SK-N-SH treated with all-trans-retinoic acid at 6 μM for 48 hours (cell line): ENCODE measurements at regions not wholly inside any gene's neighbourhood (a gene's known extent, or its start where the extent isn't known, plus 50 kb on each side); places are given as distances from the start of the nearest gene placed in this dataset.

ENCODE experiments used
- ATAC-seq: fragments of 200-7000 bp; cut with Tn5 transposase; 3 replicates; pipeline ENCODE4 v1.9.1; 2020; ENCODE audit warnings: mild to moderate bottlenecking, moderate library complexity
- BACH2 ChIP-seq: fragments of 250-450 bp; sonication (Bioruptor Pico); IDR thresholded peaks from 2 replicates; pipeline ENCODE4 v1.9.0; 2021; ENCODE audit warnings: mild to moderate bottlenecking, borderline replicate concordance
- CSDC2 ChIP-seq: fragments of 250-450 bp; sonication (Bioruptor Pico); IDR thresholded peaks from 2 replicates; pipeline ENCODE4 v1.5.0; 2020; ENCODE audit warnings: mild to moderate bottlenecking, moderate library complexity
- GLIS3 ChIP-seq: fragments of 250-450 bp; sonication (Bioruptor Pico); IDR thresholded peaks from 2 replicates; pipeline ENCODE4 v1.5.0; 2020; ENCODE audit warnings: mild to moderate bottlenecking, moderate library complexity
- ISL1 ChIP-seq: fragments of 250-450 bp; sonication (Bioruptor Pico); IDR thresholded peaks from 2 replicates; pipeline ENCODE4 v2.1.2; 2022; ENCODE audit warnings: mild to moderate bottlenecking, moderate library complexity
- OSR1 ChIP-seq: fragments of 250-450 bp; sonication (Bioruptor Pico); IDR thresholded peaks from 2 replicates; pipeline ENCODE4 v1.8.0; 2022; ENCODE audit warnings: moderate library complexity, mild to moderate bottlenecking, inconsistent platforms
- PPARA ChIP-seq: fragments of 250-450 bp; sonication (Bioruptor Pico); IDR thresholded peaks from 2 replicates; pipeline ENCODE4 v1.5.0; 2020; ENCODE audit warnings: mild to moderate bottlenecking, borderline replicate concordance
- RARB ChIP-seq: fragments of 250-450 bp; sonication (Bioruptor Pico); IDR thresholded peaks from 2 replicates; pipeline ENCODE4 v1.8.0; 2021; ENCODE audit warnings: mild to moderate bottlenecking, moderate library complexity
- SNAI2 ChIP-seq: fragments of 250-450 bp; sonication (Bioruptor Pico); IDR thresholded peaks from 2 replicates; pipeline ENCODE4 v1.5.0; 2020; ENCODE audit warnings: mild to moderate bottlenecking, moderate library complexity
- TCF4 ChIP-seq: fragments of 250-450 bp; sonication (Bioruptor Pico); IDR thresholded peaks from 2 replicates; pipeline ENCODE4 v1.8.0; 2021; ENCODE audit warnings: mild to moderate bottlenecking, moderate library complexity, borderline replicate concordance
- TOX ChIP-seq: fragments of 250-450 bp; sonication (Bioruptor Pico); IDR thresholded peaks from 2 replicates; pipeline ENCODE4 v1.8.0; 2021; ENCODE audit warnings: mild to moderate bottlenecking, moderate library complexity, borderline replicate concordance
- ZFP3 ChIP-seq: fragments of 250-450 bp; sonication (Bioruptor Pico); IDR thresholded peaks from 2 replicates; pipeline ENCODE4 v1.5.0; 2020; ENCODE audit warnings: mild to moderate bottlenecking, moderate library complexity
- ZFP30 ChIP-seq: fragments of 450-650 bp; formaldehyde crosslinking; IDR thresholded peaks from 2 replicates; pipeline ENCODE4 v1.5.0; 2022; ENCODE audit warnings: mild to moderate bottlenecking, moderate library complexity
- ZNF8 ChIP-seq: fragments of 450-650 bp; formaldehyde crosslinking; IDR thresholded peaks from 2 replicates; pipeline ENCODE4 v1.5.0; 2020; ENCODE audit warnings: mild to moderate bottlenecking, moderate library complexity
- TF ChIP-seq, protein P1 (sequence below): fragments of 250-450 bp; sonication (Bioruptor Pico); IDR thresholded peaks from 2 replicates; pipeline ENCODE4 v1.8.0; 2020; ENCODE audit warnings: mild to moderate bottlenecking, moderate library complexity, borderline replicate concordance
- TF ChIP-seq, protein P2 (sequence below): fragments of 250-450 bp; sonication (Bioruptor Pico); IDR thresholded peaks from 2 replicates; pipeline ENCODE4 v1.5.1; 2021; ENCODE audit warnings: mild to moderate bottlenecking, moderate library complexity
- TF ChIP-seq, protein P3 (sequence below): fragments of 250-450 bp; sonication (Bioruptor Pico); IDR thresholded peaks from 2 replicates; pipeline ENCODE4 v1.5.0; 2020; ENCODE audit warnings: mild to moderate bottlenecking, moderate library complexity
- TF ChIP-seq, protein P4 (sequence below): fragments of 250-450 bp; sonication (Bioruptor Pico); IDR thresholded peaks from 2 replicates; pipeline ENCODE4 v1.5.1; 2020; ENCODE audit warnings: low read depth, mild to moderate bottlenecking, moderate library complexity
- TF ChIP-seq, protein P5 (sequence below): fragments of 250-450 bp; sonication (Bioruptor Pico); IDR thresholded peaks from 2 replicates; pipeline ENCODE4 v1.8.0; 2021; ENCODE audit warnings: low read depth, mild to moderate bottlenecking, moderate library complexity, borderline replicate concordance

DNA sequence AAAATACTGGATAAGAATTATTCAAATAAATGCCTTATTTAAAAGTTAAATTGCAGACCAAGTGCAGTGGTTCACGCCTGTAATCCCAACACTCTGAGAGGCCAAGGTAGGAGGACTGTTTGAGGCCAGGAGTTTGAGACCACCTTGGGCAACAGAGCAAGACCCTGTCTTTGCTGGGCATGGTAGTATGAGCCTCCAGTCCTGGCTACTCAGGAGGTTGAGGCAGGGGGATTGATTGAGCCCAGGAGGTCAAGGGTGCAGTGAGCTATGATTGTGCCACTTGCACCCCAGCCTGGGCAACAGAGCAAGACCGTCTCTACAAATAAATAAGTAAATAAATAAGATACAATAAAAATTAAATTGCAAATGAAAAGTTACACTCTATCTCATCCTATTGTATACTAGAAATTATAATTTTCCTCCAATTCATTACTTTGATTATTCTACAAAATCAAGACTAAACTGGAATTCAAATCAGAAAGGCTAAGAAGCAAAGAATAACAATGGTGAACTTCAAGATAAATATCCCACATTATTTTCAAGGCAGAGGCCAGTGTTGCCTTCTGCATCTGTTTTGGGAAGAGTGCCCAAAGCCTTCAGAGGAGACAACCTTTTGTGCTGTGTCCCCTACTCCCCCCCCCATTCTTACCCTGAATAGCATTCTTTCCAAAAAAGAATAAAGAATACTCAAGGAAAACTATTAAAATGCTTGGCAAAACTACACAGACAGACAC is 73.3 kb upstream of the IRF2BP2 start:
- ATAC-seq = no peak

DNA sequence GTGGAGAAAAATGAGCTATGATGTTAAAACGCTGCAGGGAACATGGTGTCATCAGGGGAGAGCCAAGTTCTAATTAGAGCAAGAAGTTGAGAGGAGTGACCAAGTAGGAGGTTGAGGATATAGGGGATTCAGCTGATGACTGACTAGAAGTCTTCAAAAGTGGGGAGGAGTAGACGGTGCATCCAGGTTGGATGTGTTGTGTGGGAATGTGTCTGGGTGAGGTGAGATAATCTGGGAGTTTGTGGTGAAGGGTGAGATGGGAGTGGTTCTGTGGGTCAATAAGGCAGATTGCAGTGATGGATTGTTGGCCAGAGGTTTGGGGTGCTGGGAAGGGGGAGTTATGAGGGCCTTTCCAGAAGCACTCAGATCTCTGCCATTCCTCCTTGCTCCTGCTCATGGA is 72.0 kb upstream of the IRF2BP2 start:
- TF ChIP-seq ISL1 (CRISPR knock-in tag) (no peak), OSR1 (CRISPR knock-in tag) (no peak)
- no peak for ATAC-seq

More for the DNA sequence above, 73.3 kb upstream of the IRF2BP2 start:
- TF ChIP-seq GLIS3 = no peak
- TF ChIP-seq, protein P1, sequence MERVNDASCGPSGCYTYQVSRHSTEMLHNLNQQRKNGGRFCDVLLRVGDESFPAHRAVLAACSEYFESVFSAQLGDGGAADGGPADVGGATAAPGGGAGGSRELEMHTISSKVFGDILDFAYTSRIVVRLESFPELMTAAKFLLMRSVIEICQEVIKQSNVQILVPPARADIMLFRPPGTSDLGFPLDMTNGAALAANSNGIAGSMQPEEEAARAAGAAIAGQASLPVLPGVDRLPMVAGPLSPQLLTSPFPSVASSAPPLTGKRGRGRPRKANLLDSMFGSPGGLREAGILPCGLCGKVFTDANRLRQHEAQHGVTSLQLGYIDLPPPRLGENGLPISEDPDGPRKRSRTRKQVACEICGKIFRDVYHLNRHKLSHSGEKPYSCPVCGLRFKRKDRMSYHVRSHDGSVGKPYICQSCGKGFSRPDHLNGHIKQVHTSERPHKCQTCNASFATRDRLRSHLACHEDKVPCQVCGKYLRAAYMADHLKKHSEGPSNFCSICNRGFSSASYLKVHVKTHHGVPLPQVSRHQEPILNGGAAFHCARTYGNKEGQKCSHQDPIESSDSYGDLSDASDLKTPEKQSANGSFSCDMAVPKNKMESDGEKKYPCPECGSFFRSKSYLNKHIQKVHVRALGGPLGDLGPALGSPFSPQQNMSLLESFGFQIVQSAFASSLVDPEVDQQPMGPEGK (CRISPR knock-in tag) = no peak
- TF ChIP-seq CSDC2 (CRISPR knock-in tag) = no peak
- TF ChIP-seq, protein P2, sequence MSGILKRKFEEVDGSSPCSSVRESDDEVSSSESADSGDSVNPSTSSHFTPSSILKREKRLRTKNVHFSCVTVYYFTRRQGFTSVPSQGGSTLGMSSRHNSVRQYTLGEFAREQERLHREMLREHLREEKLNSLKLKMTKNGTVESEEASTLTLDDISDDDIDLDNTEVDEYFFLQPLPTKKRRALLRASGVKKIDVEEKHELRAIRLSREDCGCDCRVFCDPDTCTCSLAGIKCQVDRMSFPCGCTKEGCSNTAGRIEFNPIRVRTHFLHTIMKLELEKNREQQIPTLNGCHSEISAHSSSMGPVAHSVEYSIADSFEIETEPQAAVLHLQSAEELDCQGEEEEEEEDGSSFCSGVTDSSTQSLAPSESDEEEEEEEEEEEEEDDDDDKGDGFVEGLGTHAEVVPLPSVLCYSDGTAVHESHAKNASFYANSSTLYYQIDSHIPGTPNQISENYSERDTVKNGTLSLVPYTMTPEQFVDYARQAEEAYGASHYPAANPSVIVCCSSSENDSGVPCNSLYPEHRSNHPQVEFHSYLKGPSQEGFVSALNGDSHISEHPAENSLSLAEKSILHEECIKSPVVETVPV (CRISPR knock-in tag) = no peak
- TF ChIP-seq SNAI2 (CRISPR knock-in tag) = no peak
- TF ChIP-seq, protein P3, sequence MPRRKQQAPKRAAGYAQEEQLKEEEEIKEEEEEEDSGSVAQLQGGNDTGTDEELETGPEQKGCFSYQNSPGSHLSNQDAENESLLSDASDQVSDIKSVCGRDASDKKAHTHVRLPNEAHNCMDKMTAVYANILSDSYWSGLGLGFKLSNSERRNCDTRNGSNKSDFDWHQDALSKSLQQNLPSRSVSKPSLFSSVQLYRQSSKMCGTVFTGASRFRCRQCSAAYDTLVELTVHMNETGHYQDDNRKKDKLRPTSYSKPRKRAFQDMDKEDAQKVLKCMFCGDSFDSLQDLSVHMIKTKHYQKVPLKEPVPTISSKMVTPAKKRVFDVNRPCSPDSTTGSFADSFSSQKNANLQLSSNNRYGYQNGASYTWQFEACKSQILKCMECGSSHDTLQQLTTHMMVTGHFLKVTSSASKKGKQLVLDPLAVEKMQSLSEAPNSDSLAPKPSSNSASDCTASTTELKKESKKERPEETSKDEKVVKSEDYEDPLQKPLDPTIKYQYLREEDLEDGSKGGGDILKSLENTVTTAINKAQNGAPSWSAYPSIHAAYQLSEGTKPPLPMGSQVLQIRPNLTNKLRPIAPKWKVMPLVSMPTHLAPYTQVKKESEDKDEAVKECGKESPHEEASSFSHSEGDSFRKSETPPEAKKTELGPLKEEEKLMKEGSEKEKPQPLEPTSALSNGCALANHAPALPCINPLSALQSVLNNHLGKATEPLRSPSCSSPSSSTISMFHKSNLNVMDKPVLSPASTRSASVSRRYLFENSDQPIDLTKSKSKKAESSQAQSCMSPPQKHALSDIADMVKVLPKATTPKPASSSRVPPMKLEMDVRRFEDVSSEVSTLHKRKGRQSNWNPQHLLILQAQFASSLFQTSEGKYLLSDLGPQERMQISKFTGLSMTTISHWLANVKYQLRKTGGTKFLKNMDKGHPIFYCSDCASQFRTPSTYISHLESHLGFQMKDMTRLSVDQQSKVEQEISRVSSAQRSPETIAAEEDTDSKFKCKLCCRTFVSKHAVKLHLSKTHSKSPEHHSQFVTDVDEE (CRISPR knock-in tag) = no peak
- no peak for TF ChIP-seq PPARA
- TF ChIP-seq RARB (CRISPR knock-in tag) = no peak
- TF ChIP-seq, protein P4, sequence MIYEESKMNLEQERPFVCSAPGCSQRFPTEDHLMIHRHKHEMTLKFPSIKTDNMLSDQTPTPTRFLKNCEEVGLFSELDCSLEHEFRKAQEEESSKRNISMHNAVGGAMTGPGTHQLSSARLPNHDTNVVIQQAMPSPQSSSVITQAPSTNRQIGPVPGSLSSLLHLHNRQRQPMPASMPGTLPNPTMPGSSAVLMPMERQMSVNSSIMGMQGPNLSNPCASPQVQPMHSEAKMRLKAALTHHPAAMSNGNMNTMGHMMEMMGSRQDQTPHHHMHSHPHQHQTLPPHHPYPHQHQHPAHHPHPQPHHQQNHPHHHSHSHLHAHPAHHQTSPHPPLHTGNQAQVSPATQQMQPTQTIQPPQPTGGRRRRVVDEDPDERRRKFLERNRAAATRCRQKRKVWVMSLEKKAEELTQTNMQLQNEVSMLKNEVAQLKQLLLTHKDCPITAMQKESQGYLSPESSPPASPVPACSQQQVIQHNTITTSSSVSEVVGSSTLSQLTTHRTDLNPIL = no peak
- no peak for TF ChIP-seq TOX (CRISPR knock-in tag)

DNA sequence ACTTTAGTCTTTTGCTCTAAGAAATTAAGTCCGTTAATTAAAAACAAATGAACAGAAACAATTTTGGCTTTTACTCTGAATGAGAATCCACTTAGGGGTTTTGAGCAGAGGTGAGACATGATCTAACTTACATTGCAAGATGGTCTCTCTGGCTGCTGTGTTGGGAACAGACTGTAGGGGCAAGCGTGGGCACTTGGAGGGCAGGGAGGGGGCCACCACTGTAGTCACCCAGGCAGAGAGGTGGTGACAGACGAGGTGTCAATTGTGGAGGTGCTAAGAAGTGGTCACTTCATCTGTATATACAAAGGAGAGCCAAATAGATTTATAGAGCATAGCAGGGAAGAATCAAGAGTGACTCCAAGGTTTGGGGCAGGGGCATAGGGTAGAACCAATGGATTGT is 71.1 kb upstream of the IRF2BP2 start:
- ATAC-seq = no peak
- TF ChIP-seq ZFP3 (no peak), ZNF8 (CRISPR knock-in tag) (no peak), ZFP30 (no peak), CSDC2 (CRISPR knock-in tag) (no peak), TOX (CRISPR knock-in tag) (no peak), TCF4 (CRISPR knock-in tag) (no peak), BACH2 (CRISPR knock-in tag) (no peak), ISL1 (CRISPR knock-in tag) (no peak)
- TF ChIP-seq, protein P4 = no peak
- TF ChIP-seq, protein P5, sequence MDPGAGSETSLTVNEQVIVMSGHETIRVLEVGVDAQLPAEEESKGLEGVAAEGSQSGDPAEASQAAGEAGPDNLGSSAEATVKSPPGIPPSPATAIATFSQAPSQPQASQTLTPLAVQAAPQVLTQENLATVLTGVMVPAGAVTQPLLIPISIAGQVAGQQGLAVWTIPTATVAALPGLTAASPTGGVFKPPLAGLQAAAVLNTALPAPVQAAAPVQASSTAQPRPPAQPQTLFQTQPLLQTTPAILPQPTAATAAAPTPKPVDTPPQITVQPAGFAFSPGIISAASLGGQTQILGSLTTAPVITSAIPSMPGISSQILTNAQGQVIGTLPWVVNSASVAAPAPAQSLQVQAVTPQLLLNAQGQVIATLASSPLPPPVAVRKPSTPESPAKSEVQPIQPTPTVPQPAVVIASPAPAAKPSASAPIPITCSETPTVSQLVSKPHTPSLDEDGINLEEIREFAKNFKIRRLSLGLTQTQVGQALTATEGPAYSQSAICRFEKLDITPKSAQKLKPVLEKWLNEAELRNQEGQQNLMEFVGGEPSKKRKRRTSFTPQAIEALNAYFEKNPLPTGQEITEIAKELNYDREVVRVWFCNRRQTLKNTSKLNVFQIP (CRISPR knock-in tag) = no peak
- TF ChIP-seq, protein P1 (CRISPR knock-in tag) = no peak
